ENCODE measurements at regions not wholly inside any gene's neighbourhood (a gene's known extent, or its start where the extent isn't known, plus 50 kb on each side); places are given as distances from the start of the nearest gene placed in this dataset.

DNA sequence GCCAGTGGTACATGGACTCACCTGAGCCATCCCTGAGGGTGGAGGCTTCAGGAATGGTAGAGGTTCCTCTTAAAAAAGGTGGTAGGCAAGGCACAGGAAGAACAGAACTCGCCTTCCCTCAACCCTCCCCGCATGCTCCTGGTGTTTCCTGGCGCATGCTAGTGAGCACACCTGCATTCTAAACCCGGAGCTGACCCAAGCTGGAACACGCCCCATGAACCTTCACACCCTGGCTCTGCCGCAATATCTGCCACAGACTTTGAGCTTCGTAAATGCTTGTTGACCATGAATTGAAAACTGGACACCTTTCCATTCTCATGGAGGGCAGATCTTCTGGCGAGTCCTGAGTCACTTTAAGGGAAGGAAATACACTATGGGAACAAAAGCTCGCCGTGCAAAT, 601.3 kb upstream of the RAB6C start:
- no peak for TF ChIP-seq POLR2A (IDR thresholded peaks at IDR 0.05)
- TF ChIP-seq, protein P1, sequence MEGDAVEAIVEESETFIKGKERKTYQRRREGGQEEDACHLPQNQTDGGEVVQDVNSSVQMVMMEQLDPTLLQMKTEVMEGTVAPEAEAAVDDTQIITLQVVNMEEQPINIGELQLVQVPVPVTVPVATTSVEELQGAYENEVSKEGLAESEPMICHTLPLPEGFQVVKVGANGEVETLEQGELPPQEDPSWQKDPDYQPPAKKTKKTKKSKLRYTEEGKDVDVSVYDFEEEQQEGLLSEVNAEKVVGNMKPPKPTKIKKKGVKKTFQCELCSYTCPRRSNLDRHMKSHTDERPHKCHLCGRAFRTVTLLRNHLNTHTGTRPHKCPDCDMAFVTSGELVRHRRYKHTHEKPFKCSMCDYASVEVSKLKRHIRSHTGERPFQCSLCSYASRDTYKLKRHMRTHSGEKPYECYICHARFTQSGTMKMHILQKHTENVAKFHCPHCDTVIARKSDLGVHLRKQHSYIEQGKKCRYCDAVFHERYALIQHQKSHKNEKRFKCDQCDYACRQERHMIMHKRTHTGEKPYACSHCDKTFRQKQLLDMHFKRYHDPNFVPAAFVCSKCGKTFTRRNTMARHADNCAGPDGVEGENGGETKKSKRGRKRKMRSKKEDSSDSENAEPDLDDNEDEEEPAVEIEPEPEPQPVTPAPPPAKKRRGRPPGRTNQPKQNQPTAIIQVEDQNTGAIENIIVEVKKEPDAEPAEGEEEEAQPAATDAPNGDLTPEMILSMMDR (IDR thresholded peaks at IDR 0.05) = no peak
- DNase-seq (ENCODE audit: low spot score in 2 of 2) = no peak
- no peak overlapping the region for H3K4me3 ChIP-seq (ENCODE audit: low read depth, poor library complexity, severe bottlenecking)
- intact Hi-C loops (cut with DNase I; ENCODE audit: low total_unique reads) = no loop called here
- WGBS, 2 donors = 78 to 83% methylated on average over 10 of the region's 10 CpGs

DNA sequence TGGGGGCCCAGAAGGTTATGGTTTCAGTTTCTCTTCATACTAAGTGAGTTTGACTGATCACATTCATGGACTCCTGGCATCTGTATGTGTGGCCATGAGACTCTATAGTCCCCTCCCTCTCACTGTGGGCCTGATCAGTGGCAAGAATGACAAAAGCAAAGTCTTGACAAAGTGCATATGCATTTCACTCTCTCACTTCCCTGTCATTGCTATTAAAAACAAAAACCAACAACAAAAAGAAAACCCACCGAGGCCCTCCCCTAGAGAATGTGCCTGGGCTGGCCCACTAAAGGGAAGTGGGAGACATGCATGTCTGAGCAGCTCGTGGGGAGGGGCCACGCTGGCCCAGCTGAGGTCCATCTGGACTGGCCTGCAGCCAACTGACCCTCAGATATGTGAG, 600.1 kb upstream of the RAB6C start:
- WGBS, 2 donors = 69 to 71% methylated on average over 3 of the region's 3 CpGs
- DNase-seq (ENCODE audit: low spot score in 2 of 2) = no peak
- no peak overlapping the region for H3K4me3 ChIP-seq (ENCODE audit: low read depth, poor library complexity, severe bottlenecking)
- intact Hi-C loops (cut with DNase I; ENCODE audit: low total_unique reads) = no loop called here
- no peak for TF ChIP-seq POLR2A (IDR thresholded peaks at IDR 0.05)
- TF ChIP-seq, protein P1 (IDR thresholded peaks at IDR 0.05) = no peak

DNA sequence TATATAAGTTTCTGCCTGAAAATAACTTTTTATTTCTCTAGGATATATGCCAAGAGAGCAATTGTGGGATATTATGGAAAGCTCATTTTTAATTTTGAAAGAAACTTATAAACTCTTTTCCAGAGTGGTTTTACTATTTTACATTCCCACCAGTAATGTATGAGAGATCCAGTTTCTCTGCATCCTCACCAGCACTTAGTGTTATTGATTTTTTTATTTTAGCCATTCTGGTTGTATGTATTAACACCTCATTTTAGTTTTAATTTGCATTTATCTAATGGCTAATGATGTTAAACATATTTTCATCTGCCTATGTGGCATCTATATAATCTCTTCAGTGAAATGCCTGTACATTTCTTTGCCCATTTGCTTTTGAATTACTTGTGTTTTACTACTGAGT, 597.7 kb upstream of the RAB6C start:
- no peak overlapping the region for H3K4me3 ChIP-seq (ENCODE audit: low read depth, poor library complexity, severe bottlenecking)
- DNase-seq (ENCODE audit: low spot score in 2 of 2) = no peak
- TF ChIP-seq POLR2A (IDR thresholded peaks at IDR 0.05) = no peak
- TF ChIP-seq, protein P1 (IDR thresholded peaks at IDR 0.05) = no peak
- intact Hi-C loops (cut with DNase I; ENCODE audit: low total_unique reads) = no loop called here

- no peak overlapping the region for H3K4me3 ChIP-seq (ENCODE audit: low read depth, poor library complexity, severe bottlenecking)
- TF ChIP-seq, protein P1 (IDR thresholded peaks at IDR 0.05) = no peak
- TF ChIP-seq POLR2A (IDR thresholded peaks at IDR 0.05) = no peak
- 81 to 88% methylated on average over 2 of the region's 2 CpGs for WGBS, 2 donors
- intact Hi-C loops (cut with DNase I; ENCODE audit: low total_unique reads) = no loop called here
- no peak for DNase-seq (ENCODE audit: low spot score in 2 of 2)
These were observed 590.6 kb upstream of the RAB6C start for GRCh38 chr2:129388870-129389269.

DNA sequence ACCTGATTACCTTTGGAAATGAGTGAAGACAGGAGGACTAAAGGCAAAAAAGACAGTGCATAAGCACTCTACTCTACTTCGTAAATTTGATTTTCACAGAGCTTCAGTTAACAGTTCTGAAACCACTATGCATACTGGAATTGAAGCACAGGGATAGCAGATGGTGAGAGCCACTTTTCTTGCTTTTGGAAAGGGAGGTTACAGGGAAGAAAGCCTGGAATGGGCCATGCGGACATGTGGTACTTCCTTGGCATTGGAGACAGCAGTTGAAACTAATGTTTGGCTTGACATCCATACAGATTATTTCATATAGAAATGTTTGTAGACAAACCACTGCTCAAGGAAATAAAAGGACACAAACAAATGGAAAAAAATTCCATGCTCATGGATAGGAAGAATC, 585.6 kb upstream of the RAB6C start:
- intact Hi-C loops (cut with DNase I; ENCODE audit: low total_unique reads) = no loop called here
- WGBS, 2 donors = 88 to 93% methylated on average over 2 of the region's 2 CpGs
- TF ChIP-seq POLR2A (IDR thresholded peaks at IDR 0.05) = no peak
- TF ChIP-seq, protein P1 (IDR thresholded peaks at IDR 0.05) = no peak
- DNase-seq (ENCODE audit: low spot score in 2 of 2) = no peak
- no peak overlapping the region for H3K4me3 ChIP-seq (ENCODE audit: low read depth, poor library complexity, severe bottlenecking)

DNA sequence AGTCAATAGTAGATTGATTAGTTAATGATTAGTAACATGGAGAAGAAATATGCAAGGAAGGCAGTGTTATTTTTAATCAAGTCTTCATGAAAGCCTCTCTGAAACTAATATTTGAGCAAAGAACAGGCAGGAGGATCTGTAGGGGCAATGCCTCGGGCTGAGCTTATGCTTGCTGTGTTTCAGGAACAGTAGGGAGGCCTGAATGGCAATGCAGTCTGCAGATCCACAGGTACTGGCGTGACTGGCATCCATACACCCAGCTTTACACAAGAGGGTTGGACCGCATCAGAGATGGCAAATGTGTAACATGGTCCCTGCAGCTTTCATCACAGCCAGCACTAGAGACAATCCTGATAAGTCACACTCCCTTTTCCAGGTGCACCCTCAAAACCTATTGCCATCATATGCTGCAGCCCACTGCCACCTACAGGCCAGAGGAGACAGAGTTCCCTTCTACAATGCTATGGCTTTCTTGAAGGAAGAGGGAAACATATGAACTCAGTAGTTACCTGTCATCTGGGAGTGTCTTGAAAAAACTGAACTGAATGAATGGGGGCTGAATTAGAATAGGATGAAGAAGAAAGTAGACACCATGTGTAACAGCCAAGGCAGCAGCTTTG, 582.4 kb upstream of the RAB6C start:
- intact Hi-C loops (cut with DNase I; ENCODE audit: low total_unique reads) = no loop called here
- TF ChIP-seq, protein P1 (IDR thresholded peaks at IDR 0.05) = no peak
- TF ChIP-seq POLR2A (IDR thresholded peaks at IDR 0.05) = no peak

More for the DNA sequence above, 582.4 kb upstream of the RAB6C start:
- peak in 1 of 2 donors; percentile 19 for DNase-seq (ENCODE audit: low spot score in 2 of 2)
- no peak overlapping the region for H3K4me3 ChIP-seq (ENCODE audit: low read depth, poor library complexity, severe bottlenecking)
- 48 to 50% methylated on average over 3 of the region's 3 CpGs for WGBS, 2 donors

All from lower leg skin (tissue), 4 donors.